Transverse colon (tissue), 4 donors: ENCODE measurements at regions not wholly inside any gene's neighbourhood (a gene's known extent, or its start where the extent isn't known, plus 50 kb on each side); places are given as distances from the start of the nearest gene placed in this dataset.

Source experiments
- EP300 ChIP-seq: sonication (generic); formaldehyde crosslinking; IDR thresholded peaks from one replicate; pipeline ENCODE4 v1.6.1; 2017; ENCODE audit warnings: antibody characterized with exemption, low read depth
- POLR2A ChIP-seq: fragments of 450-650 bp; IDR thresholded peaks from one replicate; pipeline ENCODE4 v1.6.1; 2016; ENCODE audit warnings: antibody characterized with exemption, mild to moderate bottlenecking, moderate library complexity
- POLR2AphosphoS5 ChIP-seq, 3 donors: sonication (generic); formaldehyde crosslinking; IDR thresholded peaks; one replicate each; pipeline ENCODE4 v1.6.1; 2016; ENCODE audit warnings: antibody characterized with exemption in 3 of 3
- TF ChIP-seq, protein P1 (sequence below), 5 experiments: fragments of 200-600 bp in 3 of 5; fragments of 450-650 bp in 2 of 5; sonication (generic) in 3 of 5; IDR thresholded peaks; 1 replicate in 2 of 5; 2 replicates in 3 of 5; pipeline ENCODE4 v1.5.1; 2016 to 2017; ENCODE audit warnings: antibody characterized with exemption in 5 of 5, inconsistent platforms in 3 of 5, mild to moderate bottlenecking in 2 of 5, moderate library complexity in 1 of 5

DNA sequence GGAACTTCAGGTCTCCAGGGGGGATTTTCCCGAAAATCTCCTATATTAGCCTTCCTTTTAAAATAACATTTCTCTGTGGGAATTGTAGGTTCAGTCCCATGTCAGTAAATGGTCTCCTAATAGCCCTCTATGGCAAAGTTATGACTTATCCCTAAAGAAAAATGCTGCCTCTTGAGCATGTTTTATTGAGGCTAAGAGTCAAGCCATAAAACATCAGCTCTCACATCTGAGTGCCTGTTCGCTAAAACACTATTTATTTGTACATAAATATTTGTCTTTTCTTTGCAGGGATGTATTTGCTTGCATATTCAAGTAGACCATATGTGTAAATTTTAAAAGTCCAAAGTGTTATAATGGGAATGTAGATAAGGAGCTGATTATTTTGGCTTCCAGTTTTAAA is 160.4 kb downstream of the PRDM6 start:
- TF ChIP-seq EP300 (no peak), POLR2AphosphoS5 (IDR thresholded peaks at IDR 0.05) (no peak), POLR2A (no peak)
- TF ChIP-seq, protein P1, sequence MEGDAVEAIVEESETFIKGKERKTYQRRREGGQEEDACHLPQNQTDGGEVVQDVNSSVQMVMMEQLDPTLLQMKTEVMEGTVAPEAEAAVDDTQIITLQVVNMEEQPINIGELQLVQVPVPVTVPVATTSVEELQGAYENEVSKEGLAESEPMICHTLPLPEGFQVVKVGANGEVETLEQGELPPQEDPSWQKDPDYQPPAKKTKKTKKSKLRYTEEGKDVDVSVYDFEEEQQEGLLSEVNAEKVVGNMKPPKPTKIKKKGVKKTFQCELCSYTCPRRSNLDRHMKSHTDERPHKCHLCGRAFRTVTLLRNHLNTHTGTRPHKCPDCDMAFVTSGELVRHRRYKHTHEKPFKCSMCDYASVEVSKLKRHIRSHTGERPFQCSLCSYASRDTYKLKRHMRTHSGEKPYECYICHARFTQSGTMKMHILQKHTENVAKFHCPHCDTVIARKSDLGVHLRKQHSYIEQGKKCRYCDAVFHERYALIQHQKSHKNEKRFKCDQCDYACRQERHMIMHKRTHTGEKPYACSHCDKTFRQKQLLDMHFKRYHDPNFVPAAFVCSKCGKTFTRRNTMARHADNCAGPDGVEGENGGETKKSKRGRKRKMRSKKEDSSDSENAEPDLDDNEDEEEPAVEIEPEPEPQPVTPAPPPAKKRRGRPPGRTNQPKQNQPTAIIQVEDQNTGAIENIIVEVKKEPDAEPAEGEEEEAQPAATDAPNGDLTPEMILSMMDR (IDR thresholded peaks at IDR 0.05), result no peak
